ENCODE measurements at regions not wholly inside any gene's neighbourhood (a gene's known extent, or its start where the extent isn't known, plus 50 kb on each side); places are given as distances from the start of the nearest gene placed in this dataset.

DNA sequence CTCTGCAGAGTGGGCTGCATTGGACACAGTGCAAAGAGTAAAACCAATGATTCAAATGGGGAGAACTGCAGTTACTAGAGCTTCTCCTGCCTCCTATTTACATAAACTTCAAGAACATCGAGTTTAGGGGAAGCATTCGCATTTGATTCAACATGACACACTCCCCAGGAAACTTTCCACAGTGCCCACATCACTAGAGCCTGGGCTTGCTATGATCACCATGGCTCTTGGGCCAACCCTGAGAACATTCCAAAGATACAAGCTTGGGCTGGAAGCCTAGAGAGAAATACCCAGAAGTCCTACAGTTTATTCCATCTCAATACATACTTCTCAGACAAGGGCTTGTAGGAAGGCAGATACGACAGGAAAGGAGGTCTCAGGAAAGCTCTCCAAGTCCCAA, 337.9 kb downstream of the CD83 start:
- Histone ChIP-seq H3K9me3 (replicated peaks) (no peaks in the 10 kb centered on the region), H3K36me3 (no peaks in the 10 kb centered on the region), H3K27me3 (ENCODE audit: low read depth) (no peaks in the 10 kb centered on the region), H3K4me1 (peaks cover 68% of the 10 kb centered on the region), H3K4me3 (no peak overlapping the region), H3K27ac (replicated peaks) (peak overlapping the region; percentile 20)
- TF ChIP-seq, protein P1, sequence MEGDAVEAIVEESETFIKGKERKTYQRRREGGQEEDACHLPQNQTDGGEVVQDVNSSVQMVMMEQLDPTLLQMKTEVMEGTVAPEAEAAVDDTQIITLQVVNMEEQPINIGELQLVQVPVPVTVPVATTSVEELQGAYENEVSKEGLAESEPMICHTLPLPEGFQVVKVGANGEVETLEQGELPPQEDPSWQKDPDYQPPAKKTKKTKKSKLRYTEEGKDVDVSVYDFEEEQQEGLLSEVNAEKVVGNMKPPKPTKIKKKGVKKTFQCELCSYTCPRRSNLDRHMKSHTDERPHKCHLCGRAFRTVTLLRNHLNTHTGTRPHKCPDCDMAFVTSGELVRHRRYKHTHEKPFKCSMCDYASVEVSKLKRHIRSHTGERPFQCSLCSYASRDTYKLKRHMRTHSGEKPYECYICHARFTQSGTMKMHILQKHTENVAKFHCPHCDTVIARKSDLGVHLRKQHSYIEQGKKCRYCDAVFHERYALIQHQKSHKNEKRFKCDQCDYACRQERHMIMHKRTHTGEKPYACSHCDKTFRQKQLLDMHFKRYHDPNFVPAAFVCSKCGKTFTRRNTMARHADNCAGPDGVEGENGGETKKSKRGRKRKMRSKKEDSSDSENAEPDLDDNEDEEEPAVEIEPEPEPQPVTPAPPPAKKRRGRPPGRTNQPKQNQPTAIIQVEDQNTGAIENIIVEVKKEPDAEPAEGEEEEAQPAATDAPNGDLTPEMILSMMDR (IDR thresholded peaks at IDR 0.05; ENCODE audit: borderline replicate concordance), result no peak
- no peak for DNase-seq
- intact Hi-C loops (cut with micrococcal nuclease), result no loop called here

DNA sequence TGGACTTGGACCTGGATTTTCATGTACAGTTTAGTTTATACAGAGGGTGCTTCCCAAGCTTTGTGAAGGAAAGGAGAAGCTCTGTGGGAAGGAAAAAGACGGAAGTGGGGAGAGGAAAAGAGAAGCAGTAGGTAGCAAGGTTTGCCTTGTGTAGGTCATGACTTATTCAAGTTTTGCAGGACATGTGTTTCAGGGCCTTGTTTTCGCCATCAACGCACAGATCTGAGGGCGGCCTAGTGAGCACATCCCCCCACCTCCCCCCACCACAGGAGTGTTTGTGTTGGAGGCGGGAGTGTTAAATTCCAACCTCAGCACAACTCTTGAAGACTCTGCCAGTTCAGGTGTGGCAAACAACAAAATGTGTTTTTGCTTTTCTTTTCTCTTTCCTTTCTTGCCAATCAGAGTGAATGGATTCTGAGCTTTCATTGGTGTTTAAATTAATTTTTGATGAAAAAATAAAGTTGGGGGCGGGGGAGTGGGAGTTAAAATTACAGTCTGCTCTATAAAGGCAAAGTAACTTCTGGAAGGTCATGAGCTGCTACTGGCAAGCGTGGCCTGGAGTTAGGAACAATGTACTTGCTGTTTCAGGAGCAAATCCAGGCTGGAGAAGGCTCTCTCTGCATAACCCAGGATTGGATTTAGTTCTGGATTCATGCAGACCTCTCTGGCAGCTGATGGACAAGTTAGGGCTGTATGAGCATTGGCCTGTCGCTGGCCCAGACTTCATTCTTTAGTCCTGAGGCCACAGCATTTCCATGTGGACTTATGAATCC, 338.5 kb downstream of the CD83 start:
- intact Hi-C loops (cut with micrococcal nuclease), result no loop called here
- H3K36me3 ChIP-seq, result no peaks in the 10 kb centered on the region
- TF ChIP-seq, protein P1 (IDR thresholded peaks at IDR 0.05; ENCODE audit: borderline replicate concordance), result no peak
- no peak for DNase-seq
- peak overlapping the region; percentile 20 for H3K27ac ChIP-seq (replicated peaks)
- H3K4me3 ChIP-seq, result no peak overlapping the region
- no peaks in the 10 kb centered on the region for H3K9me3 ChIP-seq (replicated peaks)
- no peaks in the 10 kb centered on the region for H3K27me3 ChIP-seq (ENCODE audit: low read depth)
- peaks cover 67% of the 10 kb centered on the region for H3K4me1 ChIP-seq

DNA sequence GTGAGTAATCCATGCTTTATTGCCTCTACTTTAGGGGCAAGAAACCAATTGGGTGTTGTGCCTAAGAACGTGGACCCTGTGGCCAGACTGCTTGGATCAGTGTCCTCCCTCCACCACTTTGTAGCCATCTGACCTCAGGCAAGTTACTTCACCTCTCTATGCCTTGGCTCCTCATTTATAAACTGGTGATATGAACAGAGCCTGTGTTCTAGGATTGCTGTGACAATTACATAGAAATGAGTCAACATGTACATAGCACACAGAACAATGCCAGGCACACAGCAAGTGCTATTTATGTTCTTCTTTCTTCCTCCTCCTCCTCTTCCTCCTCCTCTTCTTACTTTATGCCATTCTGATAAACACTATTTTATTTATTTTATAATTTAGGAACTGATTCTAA, 339.4 kb downstream of the CD83 start:
- no peak for DNase-seq
- H3K27me3 ChIP-seq (ENCODE audit: low read depth), result no peaks in the 10 kb centered on the region
- no peak overlapping the region for H3K27ac ChIP-seq (replicated peaks)
- H3K9me3 ChIP-seq (replicated peaks), result no peaks in the 10 kb centered on the region
- intact Hi-C loops (cut with micrococcal nuclease), result no loop called here
- TF ChIP-seq, protein P1 (IDR thresholded peaks at IDR 0.05; ENCODE audit: borderline replicate concordance), result no peak
- peaks cover 5% of the 10 kb centered on the region for H3K36me3 ChIP-seq
- peaks cover 67% of the 10 kb centered on the region for H3K4me1 ChIP-seq
- no peak overlapping the region for H3K4me3 ChIP-seq

DNA sequence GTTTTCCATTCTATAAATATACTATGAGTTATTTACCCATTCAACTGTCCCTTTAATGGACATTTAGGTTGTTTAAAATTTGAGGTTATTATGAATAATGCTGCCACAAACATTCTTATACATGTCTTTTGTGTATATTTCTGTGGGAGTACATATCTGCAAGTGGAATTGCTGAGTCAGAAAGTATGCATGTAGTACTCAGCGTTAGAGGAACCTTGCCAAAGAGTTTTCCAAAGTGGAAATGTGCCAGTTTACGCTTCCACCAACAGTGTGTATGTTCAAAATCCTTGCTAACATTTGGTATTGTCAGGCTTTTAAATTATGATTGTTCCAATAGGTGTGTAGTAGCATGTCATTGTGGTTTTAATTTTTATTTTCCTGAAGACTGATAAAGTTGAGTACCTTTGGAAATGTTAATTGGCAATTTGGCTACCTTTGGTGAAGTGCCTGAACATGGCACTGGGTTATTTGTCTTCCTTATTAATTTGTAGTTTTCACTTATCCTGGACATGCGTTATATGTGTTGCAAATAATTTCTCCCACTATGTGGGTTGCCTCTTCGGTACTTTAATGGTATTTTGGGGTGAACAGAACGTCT, 341.2 kb downstream of the CD83 start:
- intact Hi-C loops (cut with micrococcal nuclease), result no loop called here
- Histone ChIP-seq H3K4me1 (peaks cover 52% of the 10 kb centered on the region), H3K27me3 (ENCODE audit: low read depth) (no peaks in the 10 kb centered on the region), H3K27ac (replicated peaks) (peak overlapping the region; percentile 23), H3K9me3 (replicated peaks) (no peaks in the 10 kb centered on the region), H3K4me3 (no peak overlapping the region), H3K36me3 (peaks cover 9% of the 10 kb centered on the region)
- TF ChIP-seq, protein P1 (IDR thresholded peaks at IDR 0.05; ENCODE audit: borderline replicate concordance), result no peak
- DNase-seq, result no peak

DNA sequence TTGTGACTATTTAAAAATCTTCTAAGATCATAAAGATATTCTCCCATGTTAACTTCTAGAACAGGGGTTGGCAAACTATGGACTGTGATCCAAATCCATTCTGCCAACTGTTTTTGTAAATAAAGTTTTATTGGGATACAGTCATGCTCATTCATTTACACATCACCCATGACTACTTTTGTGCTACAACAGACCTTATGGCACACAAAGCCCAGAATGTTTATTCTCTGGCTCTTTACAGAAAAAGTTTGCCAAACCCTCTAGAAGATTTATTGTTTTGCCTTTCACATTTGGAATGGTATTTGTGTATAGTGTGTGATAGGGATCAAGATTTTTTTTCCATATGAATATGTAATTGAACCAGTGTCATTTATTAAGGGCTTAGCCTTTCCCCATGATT, 341.7 kb downstream of the CD83 start:
- Histone ChIP-seq H3K4me1 (peaks cover 47% of the 10 kb centered on the region), H3K36me3 (peaks cover 9% of the 10 kb centered on the region), H3K27me3 (ENCODE audit: low read depth) (no peaks in the 10 kb centered on the region), H3K9me3 (replicated peaks) (no peaks in the 10 kb centered on the region), H3K4me3 (no peak overlapping the region), H3K27ac (replicated peaks) (no peak overlapping the region)
- no peak for DNase-seq
- intact Hi-C loops (cut with micrococcal nuclease), result no loop called here
- TF ChIP-seq, protein P1 (IDR thresholded peaks at IDR 0.05; ENCODE audit: borderline replicate concordance), result no peak
